H1 (cell line): ENCODE measurements at regions not wholly inside any gene's neighbourhood (a gene's known extent, or its start where the extent isn't known, plus 50 kb on each side); places are given as distances from the start of the nearest gene placed in this dataset.

Source experiments
- CTCF ChIA-PET: fragments of 300-600 bp; sonication (Branson Sonifier 250); formaldehyde crosslinking; loops from one replicate; lab custom pipeline; 2021; ENCODE audit not compliant: partially characterized antibody; lab: Charles Lee
- POLR2A ChIA-PET: fragments of 300-600 bp; sonication (Branson Sonifier 250); formaldehyde crosslinking; loops from one replicate; lab custom pipeline; 2021; ENCODE audit warnings: inconsistent platforms; ENCODE audit not compliant: partially characterized antibody; lab: Charles Lee
- DNase-seq, 2 experiments: peaks; one replicate each; pipeline versions ENCODE4 v3.0.0 to v3.0.0-alpha.2; 2010 to 2022; ENCODE audit warnings: low spot score in 2 of 2, low read depth in 1 of 2, mixed read lengths in 1 of 2
- FAIRE-seq: peaks from 2 replicates; lab custom pipeline; 2011; peaks lifted over from hg19 to GRCh38; lab: Jason Lieb, UNC
- H2AFZ ChIP-seq: 2 replicates; pipeline ENCODE4 v1.8.1; 2012; ENCODE audit warnings: low read length, inconsistent platforms
- H2AK5ac ChIP-seq: 2 replicates; pipeline ENCODE4 v1.6.1; 2013; ENCODE audit warnings: low read depth, low read length
- H2BK120ac ChIP-seq: replicated peaks from 2 replicates; pipeline ENCODE3; 2013; ENCODE audit warnings: low read depth, low read length, inconsistent platforms
- H2BK12ac ChIP-seq: 2 replicates; pipeline ENCODE4 v1.6.1; 2013; ENCODE audit warnings: low read depth, low read length
- H2BK15ac ChIP-seq: 2 replicates; pipeline ENCODE4 v1.6.1; 2013; ENCODE audit warnings: low read length
- H2BK20ac ChIP-seq: 2 replicates; pipeline ENCODE4 v1.6.1; 2013; ENCODE audit warnings: low read length
- H2BK5ac ChIP-seq: 2 replicates; pipeline ENCODE4 v1.6.1; 2013; ENCODE audit warnings: low read depth, low read length
- H3K14ac ChIP-seq: 2 replicates; pipeline ENCODE4 v1.6.1; 2013; ENCODE audit warnings: inconsistent platforms; ENCODE audit not compliant: insufficient read length
- H3K18ac ChIP-seq: 2 replicates; pipeline ENCODE4 v1.6.1; 2013; ENCODE audit warnings: low read length; ENCODE audit errors: extremely low read depth
- H3K23ac ChIP-seq: 2 replicates; pipeline ENCODE4 v1.6.1; 2013; ENCODE audit warnings: inconsistent platforms; ENCODE audit not compliant: insufficient read length
- H3K23me2 ChIP-seq: 2 replicates; pipeline ENCODE4 v1.6.1; 2013; ENCODE audit warnings: low read depth, low read length
- H3K27ac ChIP-seq: 2 replicates; pipeline ENCODE4 v1.6.1; 2011; ENCODE audit warnings: low read depth, low read length, inconsistent platforms
- H3K27me3 ChIP-seq, 4 experiments: replicated peaks in 1 of 4; 1 replicate in 1 of 4; 2 replicates in 3 of 4; pipeline versions ENCODE4 v1.6.1 to v1.8.1; 2011 to 2013; ENCODE audit warnings: low read length in 3 of 4, mild to moderate bottlenecking in 3 of 4, inconsistent platforms in 2 of 4, mixed read lengths in 2 of 4, moderate library complexity in 1 of 4; ENCODE audit not compliant: control insufficient read depth in 3 of 4, insufficient read depth in 3 of 4; ENCODE audit errors: extremely low read depth in 1 of 4
- H3K36me3 ChIP-seq, 4 experiments: 2 replicates each; pipeline versions ENCODE4 v1.6.1 to v1.8.1; 2011 to 2013; ENCODE audit warnings: mild to moderate bottlenecking in 4 of 4, low read length in 3 of 4, moderate library complexity in 2 of 4, control low read depth in 1 of 4, inconsistent platforms in 1 of 4; ENCODE audit not compliant: insufficient read depth in 4 of 4, control insufficient read depth in 2 of 4
- H3K4ac ChIP-seq: replicated peaks from 2 replicates; pipeline ENCODE3; 2013; ENCODE audit warnings: low read length, low read depth, mixed read lengths, inconsistent platforms; ENCODE audit not compliant: insufficient read length
- H3K4me1 ChIP-seq, 4 experiments: replicated peaks in 1 of 4; 1 replicate in 1 of 4; 2 replicates in 3 of 4; pipeline versions ENCODE4 v1.6.1 to v1.8.1; 2011 to 2013; ENCODE audit warnings: low read length in 3 of 4, inconsistent platforms in 2 of 4, mixed read lengths in 1 of 4; ENCODE audit not compliant: insufficient read depth in 4 of 4, control insufficient read depth in 3 of 4
- H3K4me2 ChIP-seq, 2 experiments: 2 replicates each; pipeline versions ENCODE4 v1.6.1 to v1.8.1; 2011 to 2013; ENCODE audit warnings: low read depth in 2 of 2, low read length in 2 of 2, control low read depth in 1 of 2, inconsistent platforms in 1 of 2, mild to moderate bottlenecking in 1 of 2; ENCODE audit not compliant: insufficient read depth in 1 of 2
- H3K4me3 ChIP-seq, 4 experiments: fragments of 200-600, 300-600 bp in 1 of 4; sonication (generic), shearing (Covaris generic), sonication (Bioruptor Twin) in 1 of 4; 2 replicates each; pipeline versions ENCODE4 v1.5.1 to v1.8.1; 2011 to 2016; ENCODE audit warnings: low read length in 4 of 4, low read depth in 3 of 4, control low read depth in 2 of 4, inconsistent platforms in 2 of 4, mild to moderate bottlenecking in 2 of 4, mixed read lengths in 1 of 4, moderate library complexity in 1 of 4; ENCODE audit not compliant: insufficient read depth in 2 of 4; ENCODE audit errors: extremely low read depth in 1 of 4
- H3K56ac ChIP-seq: replicated peaks from 2 replicates; pipeline ENCODE3; 2013; ENCODE audit warnings: low read depth, mild to moderate bottlenecking, mixed read lengths, low read length, inconsistent platforms; ENCODE audit not compliant: insufficient read length
- H3K79me1 ChIP-seq: 2 replicates; pipeline ENCODE4 v1.6.1; 2013; ENCODE audit warnings: low read depth, low read length, control low read depth
- H3K79me2 ChIP-seq, 2 experiments: 2 replicates each; pipeline versions ENCODE4 v1.6.1 to v1.8.1; 2012 to 2013; ENCODE audit warnings: low read length in 2 of 2, mild to moderate bottlenecking in 2 of 2, inconsistent platforms in 1 of 2; ENCODE audit not compliant: insufficient read depth in 2 of 2, control insufficient read depth in 1 of 2
- H3K9ac ChIP-seq, 4 experiments: replicated peaks in 1 of 4; 1 replicate in 1 of 4; 2 replicates in 3 of 4; pipeline versions ENCODE4 v1.6.1 to v1.8.1; 2011 to 2013; ENCODE audit warnings: low read depth in 3 of 4, low read length in 3 of 4, control low read depth in 2 of 4, mild to moderate bottlenecking in 2 of 4, moderate library complexity in 2 of 4, inconsistent platforms in 1 of 4; ENCODE audit errors: extremely low read depth in 1 of 4
- H3K9me3 ChIP-seq, 2 experiments: 2 replicates each; pipeline versions ENCODE4 v1.6.1 to v1.8.1; 2012 to 2013; ENCODE audit warnings: mild to moderate bottlenecking in 2 of 2, moderate library complexity in 2 of 2, control low read depth in 1 of 2, inconsistent platforms in 1 of 2, low read depth in 1 of 2, low read length in 1 of 2, mixed read lengths in 1 of 2; ENCODE audit not compliant: insufficient read depth in 2 of 2
- H4K20me1 ChIP-seq, 2 experiments: replicated peaks in 1 of 2; 2 replicates each; pipeline versions ENCODE3 to v1.8.1; 2011 to 2013; ENCODE audit warnings: inconsistent platforms in 2 of 2, low read length in 2 of 2, mild to moderate bottlenecking in 1 of 2; ENCODE audit not compliant: insufficient read depth in 2 of 2, control insufficient read depth in 1 of 2
- H4K5ac ChIP-seq: 2 replicates; pipeline ENCODE4 v1.6.1; 2013; ENCODE audit warnings: low read length, low read depth, mixed read lengths, inconsistent platforms; ENCODE audit not compliant: insufficient read length
- H4K8ac ChIP-seq: 2 replicates; pipeline ENCODE4 v1.8.0; 2013; ENCODE audit warnings: mild to moderate bottlenecking, moderate library complexity, low read length, inconsistent platforms; ENCODE audit not compliant: insufficient read depth; ENCODE audit errors: extremely low read depth
- H4K91ac ChIP-seq: replicated peaks from 2 replicates; pipeline ENCODE3; 2013; ENCODE audit warnings: low read length, mixed read lengths, inconsistent platforms; ENCODE audit not compliant: insufficient read length
- POU5F1 ChIP-seq: IDR thresholded peaks from 2 replicates; pipeline ENCODE4 v1.6.1; 2011; ENCODE audit warnings: low read depth, mild to moderate bottlenecking, low read length, moderate library complexity
- SUZ12 ChIP-seq: fragments of 200-600 bp; sonication (generic); IDR thresholded peaks from 2 replicates; pipeline ENCODE4 v1.6.1; 2012; ENCODE audit warnings: mild to moderate bottlenecking, inconsistent platforms, low read length, moderate library complexity, mixed read lengths

- no peak overlapping the region for H3K27ac ChIP-seq
- H3K79me1 ChIP-seq, result no peaks in the 10 kb centered on the region
- DNase-seq (no peak), FAIRE-seq (no peak)
- H3K36me3 ChIP-seq, result no peaks in the 10 kb centered on the region
- no peak overlapping the region for H2BK15ac ChIP-seq
- H3K23ac ChIP-seq, result no peak overlapping the region
- no peaks in the 10 kb centered on the region for H3K9me3 ChIP-seq
- no peak overlapping the region for H4K91ac ChIP-seq
- H2AK5ac ChIP-seq, result no peak overlapping the region
- no peak overlapping the region for H3K18ac ChIP-seq
- no peaks in the 10 kb centered on the region for H3K27me3 ChIP-seq
- no peak overlapping the region for H3K9ac ChIP-seq
- H4K8ac ChIP-seq, result no peak overlapping the region
- H3K4me1 ChIP-seq, result no peaks in the 10 kb centered on the region
- no peak overlapping the region for H2BK20ac ChIP-seq
- H3K23me2 ChIP-seq, result no peaks in the 10 kb centered on the region
- no peak overlapping the region for H2BK12ac ChIP-seq
- TF ChIP-seq POU5F1, result no peak
- TF ChIP-seq SUZ12, result no peak
- H3K4me2 ChIP-seq, result no peak overlapping the region
- ChIA-PET CTCF (interaction anchor here (1.2 kb wide), 1 partner anchor 8 kb away, joined by 3 read pairs; no protein-coding TSS in a partner anchor), POLR2A (no interaction called here)
- no peak overlapping the region for H2BK5ac ChIP-seq
- no peak overlapping the region for H2AFZ ChIP-seq
- H3K14ac ChIP-seq, result no peak overlapping the region
- no peak overlapping the region for H2BK120ac ChIP-seq
- no peak overlapping the region for H3K4me3 ChIP-seq
- H3K56ac ChIP-seq, result no peak overlapping the region
- H3K4ac ChIP-seq, result no peak overlapping the region
- no peaks in the 10 kb centered on the region for H4K20me1 ChIP-seq
- H3K79me2 ChIP-seq, result no peaks in the 10 kb centered on the region
- H4K5ac ChIP-seq, result no peak overlapping the region
Measured at GRCh38 chr18:53606792-53607191, 617.7 kb downstream of the MBD2 start.
